ENCODE measurements at regions not wholly inside any gene's neighbourhood (a gene's known extent, or its start where the extent isn't known, plus 50 kb on each side); places are given as distances from the start of the nearest gene placed in this dataset.

- H3K27ac ChIP-seq (ENCODE audit: low read depth in 2 of 2, low read length in 2 of 2): no peak overlapping the region
- no peak overlapping the region for H3K9ac ChIP-seq (ENCODE audit: low read depth in 1 of 2, low read length in 2 of 2)
- H3K36me3 ChIP-seq (ENCODE audit: control insufficient read depth in 2 of 2, insufficient read depth in 2 of 2, low read length in 2 of 2): no peaks in the 10 kb centered on the region
- no peaks in the 10 kb centered on the region for H3K27me3 ChIP-seq (ENCODE audit: control insufficient read depth in 2 of 2, insufficient read depth in 2 of 2, low read length in 2 of 2)
- H3K9me3 ChIP-seq (ENCODE audit: control insufficient read depth in 2 of 2, low read length in 2 of 2): no peaks in the 10 kb centered on the region
- no peak overlapping the region for H3K4me3 ChIP-seq (ENCODE audit: low read length in 2 of 2)
- H3K4me1 ChIP-seq (ENCODE audit: control insufficient read depth in 2 of 2, insufficient read depth in 2 of 2, low read length in 2 of 2): no peaks in the 10 kb centered on the region
Observed at GRCh38 chr5:165525271-165525670, 2019.9 kb downstream of the MAT2B start.

- H3K4me3 ChIP-seq (ENCODE audit: low read length in 2 of 2): no peak overlapping the region
- no peak overlapping the region for H3K27ac ChIP-seq (ENCODE audit: low read depth in 2 of 2, low read length in 2 of 2)
- H3K4me1 ChIP-seq (ENCODE audit: control insufficient read depth in 2 of 2, insufficient read depth in 2 of 2, low read length in 2 of 2): no peaks in the 10 kb centered on the region
- H3K27me3 ChIP-seq (ENCODE audit: control insufficient read depth in 2 of 2, insufficient read depth in 2 of 2, low read length in 2 of 2): no peaks in the 10 kb centered on the region
- H3K9me3 ChIP-seq (ENCODE audit: control insufficient read depth in 2 of 2, low read length in 2 of 2): no peaks in the 10 kb centered on the region
- H3K36me3 ChIP-seq (ENCODE audit: control insufficient read depth in 2 of 2, insufficient read depth in 2 of 2, low read length in 2 of 2): no peaks in the 10 kb centered on the region
- H3K9ac ChIP-seq (ENCODE audit: low read depth in 1 of 2, low read length in 2 of 2): no peak overlapping the region
Observed at GRCh38 chr5:165526357-165526756, 2020.9 kb downstream of the MAT2B start.

- no peaks in the 10 kb centered on the region for H3K4me1 ChIP-seq (ENCODE audit: control insufficient read depth in 2 of 2, insufficient read depth in 2 of 2, low read length in 2 of 2)
- H3K9ac ChIP-seq (ENCODE audit: low read depth in 1 of 2, low read length in 2 of 2): no peak overlapping the region
- no peaks in the 10 kb centered on the region for H3K36me3 ChIP-seq (ENCODE audit: control insufficient read depth in 2 of 2, insufficient read depth in 2 of 2, low read length in 2 of 2)
- no peaks in the 10 kb centered on the region for H3K27me3 ChIP-seq (ENCODE audit: control insufficient read depth in 2 of 2, insufficient read depth in 2 of 2, low read length in 2 of 2)
- no peaks in the 10 kb centered on the region for H3K9me3 ChIP-seq (ENCODE audit: control insufficient read depth in 2 of 2, low read length in 2 of 2)
- no peak overlapping the region for H3K27ac ChIP-seq (ENCODE audit: low read depth in 2 of 2, low read length in 2 of 2)
- H3K4me3 ChIP-seq (ENCODE audit: low read length in 2 of 2): no peak overlapping the region
Observed at GRCh38 chr5:165527577-165527976, 2022.2 kb downstream of the MAT2B start.

- Histone ChIP-seq H3K9me3 (ENCODE audit: control insufficient read depth in 2 of 2, low read length in 2 of 2) (no peaks in the 10 kb centered on the region), H3K27me3 (ENCODE audit: control insufficient read depth in 2 of 2, insufficient read depth in 2 of 2, low read length in 2 of 2) (no peaks in the 10 kb centered on the region), H3K27ac (ENCODE audit: low read depth in 2 of 2, low read length in 2 of 2) (no peak overlapping the region), H3K36me3 (ENCODE audit: control insufficient read depth in 2 of 2, insufficient read depth in 2 of 2, low read length in 2 of 2) (no peaks in the 10 kb centered on the region), H3K4me3 (ENCODE audit: low read length in 2 of 2) (no peak overlapping the region), H3K9ac (ENCODE audit: low read depth in 1 of 2, low read length in 2 of 2) (no peak overlapping the region), H3K4me1 (ENCODE audit: control insufficient read depth in 2 of 2, insufficient read depth in 2 of 2, low read length in 2 of 2) (no peaks in the 10 kb centered on the region)
Observed at GRCh38 chr5:165538065-165538464, 2032.6 kb downstream of the MAT2B start.

- Histone ChIP-seq H3K27ac (ENCODE audit: low read depth in 2 of 2, low read length in 2 of 2) (no peak overlapping the region), H3K9me3 (ENCODE audit: control insufficient read depth in 2 of 2, low read length in 2 of 2) (no peaks in the 10 kb centered on the region), H3K27me3 (ENCODE audit: control insufficient read depth in 2 of 2, insufficient read depth in 2 of 2, low read length in 2 of 2) (no peaks in the 10 kb centered on the region), H3K4me1 (ENCODE audit: control insufficient read depth in 2 of 2, insufficient read depth in 2 of 2, low read length in 2 of 2) (no peaks in the 10 kb centered on the region), H3K9ac (ENCODE audit: low read depth in 1 of 2, low read length in 2 of 2) (no peak overlapping the region), H3K4me3 (ENCODE audit: low read length in 2 of 2) (no peak overlapping the region), H3K36me3 (ENCODE audit: control insufficient read depth in 2 of 2, insufficient read depth in 2 of 2, low read length in 2 of 2) (no peaks in the 10 kb centered on the region)
Observed at GRCh38 chr5:165559645-165560044, 2054.2 kb downstream of the MAT2B start.

GRCh38 chr5:165560648-165561047 is 2055.2 kb downstream of the MAT2B start:
- Histone ChIP-seq H3K4me3 (ENCODE audit: low read length in 2 of 2) (no peak overlapping the region), H3K4me1 (ENCODE audit: control insufficient read depth in 2 of 2, insufficient read depth in 2 of 2, low read length in 2 of 2) (no peaks in the 10 kb centered on the region), H3K36me3 (ENCODE audit: control insufficient read depth in 2 of 2, insufficient read depth in 2 of 2, low read length in 2 of 2) (no peaks in the 10 kb centered on the region), H3K27me3 (ENCODE audit: control insufficient read depth in 2 of 2, insufficient read depth in 2 of 2, low read length in 2 of 2) (no peaks in the 10 kb centered on the region), H3K27ac (ENCODE audit: low read depth in 2 of 2, low read length in 2 of 2) (no peak overlapping the region), H3K9ac (ENCODE audit: low read depth in 1 of 2, low read length in 2 of 2) (no peak overlapping the region), H3K9me3 (ENCODE audit: control insufficient read depth in 2 of 2, low read length in 2 of 2) (no peaks in the 10 kb centered on the region)

GRCh38 chr5:165565911-165566310 is 2060.5 kb downstream of the MAT2B start:
- H3K9ac ChIP-seq (ENCODE audit: low read depth in 1 of 2, low read length in 2 of 2): no peak overlapping the region
- no peaks in the 10 kb centered on the region for H3K36me3 ChIP-seq (ENCODE audit: control insufficient read depth in 2 of 2, insufficient read depth in 2 of 2, low read length in 2 of 2)
- no peak overlapping the region for H3K27ac ChIP-seq (ENCODE audit: low read depth in 2 of 2, low read length in 2 of 2)
- no peaks in the 10 kb centered on the region for H3K27me3 ChIP-seq (ENCODE audit: control insufficient read depth in 2 of 2, insufficient read depth in 2 of 2, low read length in 2 of 2)
- H3K4me1 ChIP-seq (ENCODE audit: control insufficient read depth in 2 of 2, insufficient read depth in 2 of 2, low read length in 2 of 2): no peaks in the 10 kb centered on the region
- no peak overlapping the region for H3K4me3 ChIP-seq (ENCODE audit: low read length in 2 of 2)
- H3K9me3 ChIP-seq (ENCODE audit: control insufficient read depth in 2 of 2, low read length in 2 of 2): no peaks in the 10 kb centered on the region

GRCh38 chr5:165569551-165569950 is 2064.1 kb downstream of the MAT2B start:
- Histone ChIP-seq H3K27ac (ENCODE audit: low read depth in 2 of 2, low read length in 2 of 2) (no peak overlapping the region), H3K9ac (ENCODE audit: low read depth in 1 of 2, low read length in 2 of 2) (no peak overlapping the region), H3K36me3 (ENCODE audit: control insufficient read depth in 2 of 2, insufficient read depth in 2 of 2, low read length in 2 of 2) (no peaks in the 10 kb centered on the region), H3K9me3 (ENCODE audit: control insufficient read depth in 2 of 2, low read length in 2 of 2) (no peaks in the 10 kb centered on the region), H3K27me3 (ENCODE audit: control insufficient read depth in 2 of 2, insufficient read depth in 2 of 2, low read length in 2 of 2) (no peaks in the 10 kb centered on the region), H3K4me1 (ENCODE audit: control insufficient read depth in 2 of 2, insufficient read depth in 2 of 2, low read length in 2 of 2) (no peaks in the 10 kb centered on the region), H3K4me3 (ENCODE audit: low read length in 2 of 2) (no peak overlapping the region)

GRCh38 chr5:165573445-165573844 is 2068.0 kb downstream of the MAT2B start:
- Histone ChIP-seq H3K9me3 (ENCODE audit: control insufficient read depth in 2 of 2, low read length in 2 of 2) (no peaks in the 10 kb centered on the region), H3K4me1 (ENCODE audit: control insufficient read depth in 2 of 2, insufficient read depth in 2 of 2, low read length in 2 of 2) (no peaks in the 10 kb centered on the region), H3K27me3 (ENCODE audit: control insufficient read depth in 2 of 2, insufficient read depth in 2 of 2, low read length in 2 of 2) (no peaks in the 10 kb centered on the region), H3K36me3 (ENCODE audit: control insufficient read depth in 2 of 2, insufficient read depth in 2 of 2, low read length in 2 of 2) (no peaks in the 10 kb centered on the region), H3K4me3 (ENCODE audit: low read length in 2 of 2) (no peak overlapping the region), H3K9ac (ENCODE audit: low read depth in 1 of 2, low read length in 2 of 2) (no peak overlapping the region), H3K27ac (ENCODE audit: low read depth in 2 of 2, low read length in 2 of 2) (no peak overlapping the region)

GRCh38 chr5:165574100-165574499 is 2068.7 kb downstream of the MAT2B start:
- Histone ChIP-seq H3K4me3 (ENCODE audit: low read length in 2 of 2) (no peak overlapping the region), H3K9ac (ENCODE audit: low read depth in 1 of 2, low read length in 2 of 2) (no peak overlapping the region), H3K36me3 (ENCODE audit: control insufficient read depth in 2 of 2, insufficient read depth in 2 of 2, low read length in 2 of 2) (no peaks in the 10 kb centered on the region), H3K4me1 (ENCODE audit: control insufficient read depth in 2 of 2, insufficient read depth in 2 of 2, low read length in 2 of 2) (no peaks in the 10 kb centered on the region), H3K27ac (ENCODE audit: low read depth in 2 of 2, low read length in 2 of 2) (no peak overlapping the region), H3K9me3 (ENCODE audit: control insufficient read depth in 2 of 2, low read length in 2 of 2) (no peaks in the 10 kb centered on the region), H3K27me3 (ENCODE audit: control insufficient read depth in 2 of 2, insufficient read depth in 2 of 2, low read length in 2 of 2) (no peaks in the 10 kb centered on the region)

GRCh38 chr5:165576678-165577275 is 2071.4 kb downstream of the MAT2B start:
- H3K4me1 ChIP-seq (ENCODE audit: control insufficient read depth in 2 of 2, insufficient read depth in 2 of 2, low read length in 2 of 2): no peaks in the 10 kb centered on the region
- no peaks in the 10 kb centered on the region for H3K9me3 ChIP-seq (ENCODE audit: control insufficient read depth in 2 of 2, low read length in 2 of 2)
- H3K9ac ChIP-seq (ENCODE audit: low read depth in 1 of 2, low read length in 2 of 2): no peak overlapping the region
- no peaks in the 10 kb centered on the region for H3K36me3 ChIP-seq (ENCODE audit: control insufficient read depth in 2 of 2, insufficient read depth in 2 of 2, low read length in 2 of 2)
- H3K27me3 ChIP-seq (ENCODE audit: control insufficient read depth in 2 of 2, insufficient read depth in 2 of 2, low read length in 2 of 2): no peaks in the 10 kb centered on the region
- no peak overlapping the region for H3K4me3 ChIP-seq (ENCODE audit: low read length in 2 of 2)
- H3K27ac ChIP-seq (ENCODE audit: low read depth in 2 of 2, low read length in 2 of 2): no peak overlapping the region

All from mucosa of rectum (tissue), 2 donors.